ENCODE measurements at regions not wholly inside any gene's neighbourhood (a gene's known extent, or its start where the extent isn't known, plus 50 kb on each side); places are given as distances from the start of the nearest gene placed in this dataset.

GRCh38 chr14:43764433-43764832 lies 742.6 kb downstream of the FSCB start:
- TF ChIP-seq POLR2AphosphoS5 (IDR thresholded peaks at IDR 0.05; ENCODE audit: low read depth, low read length) (no peak), JUND (IDR thresholded peaks at IDR 0.05) (no peak), CTCF (IDR thresholded peaks at IDR 0.05) (no peak), PBX3 (IDR thresholded peaks at IDR 0.05) (no peak), EZH2phosphoT487 (IDR thresholded peaks at IDR 0.05; ENCODE audit: borderline replicate concordance, low read depth) (no peak)

Measured in SK-N-SH (cell line).